HG02885 (cell line): ENCODE measurements at regions not wholly inside any gene's neighbourhood (a gene's known extent, or its start where the extent isn't known, plus 50 kb on each side); places are given as distances from the start of the nearest gene placed in this dataset.
A peak's percentile ranks its signal among the peaks of the same experiment; 100 is the strongest.

Experiments
- ATAC-seq: cut with Tn5 transposase; IDR thresholded peaks from one replicate; pipeline ENCODE4 v1.9.1; 2021; ENCODE audit warnings: mild to moderate bottlenecking; ENCODE audit not compliant: unreplicated experiment, poor library complexity

DNA sequence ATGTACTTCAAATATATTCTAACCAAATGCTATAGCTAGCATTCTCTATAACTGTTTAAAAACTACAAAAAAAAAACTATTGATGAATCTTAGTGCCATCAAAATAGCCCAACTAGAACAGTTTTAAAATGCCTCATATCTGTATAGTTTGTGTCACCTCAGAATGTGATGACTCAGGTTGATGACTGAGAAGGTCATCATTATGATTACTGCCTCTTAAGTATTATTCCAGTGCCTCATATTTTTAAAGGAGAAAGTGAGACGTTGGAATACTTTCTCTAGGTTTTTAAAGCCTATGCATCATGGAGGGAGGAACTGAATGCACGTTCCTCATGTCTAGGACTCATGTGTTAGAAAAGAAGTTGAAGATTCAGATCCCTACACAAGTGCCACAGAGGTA lies 88.2 kb downstream of the TMA16 start:
- no peak for ATAC-seq

DNA sequence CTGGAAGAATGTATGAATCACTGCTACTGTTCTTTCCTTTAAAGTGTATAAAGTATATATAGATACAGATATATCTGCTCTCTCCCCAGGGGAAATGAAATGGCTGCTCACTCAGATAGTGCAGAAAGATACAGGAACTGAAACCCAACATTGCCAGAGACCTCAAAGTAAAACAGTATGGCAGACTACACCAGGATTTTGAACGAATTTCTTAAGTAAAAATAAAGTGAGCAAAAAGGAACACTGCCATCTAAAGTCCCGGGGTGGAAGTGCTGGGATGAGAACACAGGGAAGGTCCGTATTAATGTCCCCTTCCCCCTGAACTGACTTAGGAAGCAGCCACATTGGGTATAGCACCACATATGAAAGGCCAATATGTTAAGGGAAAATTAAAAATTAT lies 93.4 kb downstream of the TMA16 start:
- ATAC-seq = peak; percentile 63

DNA sequence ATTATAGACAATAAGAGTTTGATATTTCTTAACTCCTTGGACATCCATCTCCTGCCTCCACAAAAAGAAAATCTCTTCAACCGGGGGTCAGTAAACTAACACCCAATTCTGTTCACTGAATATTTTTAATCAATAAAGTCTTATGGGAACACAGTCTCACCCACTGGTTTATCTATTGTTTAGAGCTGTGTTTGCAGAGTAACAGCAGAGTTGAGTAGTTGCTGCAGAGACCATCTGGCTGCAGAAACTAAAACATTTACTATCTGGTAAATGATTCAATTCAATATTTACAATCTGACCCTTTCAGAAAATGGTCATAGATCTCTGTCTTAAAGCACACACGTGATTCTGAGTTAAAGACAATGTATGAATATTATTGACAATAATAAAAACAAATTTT lies 94.0 kb downstream of the TMA16 start:
- ATAC-seq = no peak

DNA sequence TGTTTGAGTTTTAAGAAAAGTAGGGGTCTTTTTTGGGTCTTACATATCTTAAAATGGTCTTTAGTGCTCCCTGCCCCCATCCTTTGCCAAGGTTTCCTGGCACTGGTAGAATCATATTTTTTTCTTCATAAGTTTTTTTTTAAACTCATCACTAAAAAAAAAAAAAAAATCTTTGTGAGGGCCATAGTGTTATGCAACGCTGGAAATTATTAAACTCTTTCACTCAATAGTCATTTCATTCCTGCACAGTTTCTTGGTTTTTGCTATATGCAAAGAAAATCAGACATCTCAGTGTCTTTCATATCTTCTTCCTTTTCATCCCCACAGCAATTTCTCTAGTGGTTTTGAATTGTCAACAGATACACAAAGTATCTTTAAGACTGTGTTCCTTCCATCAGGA lies 95.6 kb downstream of the TMA16 start:
- ATAC-seq = peak; percentile 36

DNA sequence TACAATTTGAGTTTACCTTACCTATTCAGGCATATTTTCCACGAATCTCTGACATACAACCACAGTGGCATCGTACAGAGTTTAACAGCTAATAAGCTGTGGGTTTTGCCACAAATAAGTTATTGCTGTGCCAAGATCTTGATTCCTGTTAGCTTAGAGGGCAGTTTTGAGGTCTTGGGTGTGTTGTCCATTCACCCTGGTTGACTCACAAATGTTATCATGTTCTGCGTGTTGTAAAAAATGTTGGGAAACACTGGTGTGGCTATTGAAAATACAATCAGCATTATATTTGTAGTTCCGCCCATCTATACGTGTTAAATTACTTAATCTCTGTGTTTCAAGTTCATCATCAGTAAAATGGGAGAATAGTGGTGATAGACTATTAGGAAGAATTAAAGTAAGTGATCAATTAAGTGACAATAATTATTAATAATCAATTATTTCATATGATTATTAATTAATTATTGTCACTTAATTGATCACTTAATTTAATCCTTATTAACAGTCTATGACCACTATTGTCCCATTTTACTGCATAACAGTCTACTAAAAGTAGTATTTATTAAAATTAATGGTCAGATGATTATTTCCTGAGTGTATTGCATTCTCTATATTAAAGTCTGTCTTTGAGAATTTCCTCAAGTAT lies 96.3 kb downstream of the TMA16 start:
- ATAC-seq = no peak

DNA sequence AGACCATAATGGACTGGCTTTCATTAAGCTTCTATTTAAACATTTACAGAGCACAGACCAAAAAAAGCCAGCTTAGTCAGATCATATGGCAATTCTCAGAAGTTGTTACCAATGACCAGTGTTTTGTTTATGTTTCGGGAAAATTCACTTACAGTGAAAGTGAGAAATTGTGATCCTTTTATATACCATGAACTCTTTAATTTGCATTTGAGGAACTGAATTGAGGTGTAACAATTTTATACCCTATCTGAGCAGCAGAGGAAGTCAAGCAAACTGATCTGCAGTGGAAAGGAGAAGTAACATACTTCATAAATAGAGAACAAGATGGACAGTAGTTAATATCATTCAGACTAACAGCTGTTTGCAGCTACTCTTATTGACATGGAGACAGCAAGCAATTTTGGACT lies 97.1 kb downstream of the TMA16 start:
- ATAC-seq = peak; percentile 82

DNA sequence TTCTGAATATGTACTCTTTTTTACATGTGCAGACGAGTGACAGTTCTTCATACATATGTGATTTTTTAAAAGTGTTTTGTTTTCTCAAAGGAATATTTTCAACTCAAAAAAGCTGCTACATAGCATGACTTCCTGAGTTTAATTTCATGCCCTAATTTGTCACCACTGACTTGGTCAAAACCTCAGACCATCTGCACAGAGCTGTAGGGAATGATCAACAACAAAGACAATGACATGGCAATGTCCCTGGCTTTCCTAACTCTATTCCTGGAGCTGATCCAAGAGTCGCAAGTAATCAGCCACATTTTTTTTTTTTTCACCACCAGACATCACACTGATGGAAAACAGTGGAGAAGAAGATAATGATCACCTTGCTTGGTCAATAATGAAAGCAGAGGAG lies 97.7 kb downstream of the TMA16 start:
- ATAC-seq = no peak

DNA sequence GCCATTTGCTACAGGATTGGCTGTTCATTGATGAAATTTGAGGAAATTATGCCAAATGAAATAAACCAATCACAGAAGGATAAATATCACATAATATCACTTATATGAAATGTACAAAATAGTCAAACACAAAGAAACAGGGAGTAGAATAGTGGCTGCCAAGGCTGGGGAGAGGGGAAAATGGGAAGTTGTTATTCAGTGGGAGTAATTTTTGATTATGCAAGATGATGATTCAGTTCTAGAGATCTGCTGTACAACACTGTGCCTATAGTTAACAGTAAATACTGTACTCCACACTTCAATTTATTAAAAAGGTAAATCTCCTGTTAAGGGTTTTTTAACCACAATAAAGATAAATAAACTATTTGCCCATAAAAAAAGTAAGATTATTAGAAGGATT lies 101.1 kb downstream of the TMA16 start:
- ATAC-seq = no peak

DNA sequence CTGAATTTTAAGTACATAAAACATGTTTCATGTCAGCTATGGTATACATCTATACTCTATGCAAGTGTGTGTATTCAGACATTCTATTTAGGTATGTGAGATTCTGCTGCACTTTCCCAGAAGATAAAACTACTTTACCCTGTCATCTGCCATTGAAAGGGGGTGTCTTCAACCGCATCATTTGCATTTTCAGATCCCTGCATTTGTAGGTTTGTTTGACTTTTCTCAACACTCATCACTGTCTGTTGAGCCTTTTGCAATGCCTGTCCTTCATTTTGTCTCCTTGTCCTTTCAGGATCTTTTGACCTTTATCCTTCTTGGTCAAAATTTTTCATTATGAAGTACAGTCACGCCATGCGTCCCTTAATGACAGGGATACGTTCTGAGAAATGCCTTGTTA lies 103.5 kb downstream of the TMA16 start:
- ATAC-seq = peak; percentile 63

DNA sequence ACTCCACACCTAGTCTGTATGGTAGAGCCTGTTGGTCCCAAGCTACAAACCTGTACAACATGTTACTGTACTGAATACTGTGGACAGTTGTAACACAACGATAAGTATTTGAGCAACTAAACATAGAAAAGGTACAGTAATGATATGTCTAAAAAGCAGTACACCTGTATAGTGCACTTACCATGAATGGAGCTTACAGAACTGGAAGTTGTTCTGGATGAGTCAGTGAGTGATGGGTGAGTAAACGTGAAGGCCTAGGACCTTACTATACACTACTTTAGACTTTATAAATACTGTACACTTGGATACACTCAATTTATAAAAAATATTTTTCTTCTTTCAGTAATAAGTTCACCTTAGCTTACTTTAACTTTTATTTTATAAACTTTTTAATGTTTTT lies 104.0 kb downstream of the TMA16 start:
- ATAC-seq = peak; percentile 29

DNA sequence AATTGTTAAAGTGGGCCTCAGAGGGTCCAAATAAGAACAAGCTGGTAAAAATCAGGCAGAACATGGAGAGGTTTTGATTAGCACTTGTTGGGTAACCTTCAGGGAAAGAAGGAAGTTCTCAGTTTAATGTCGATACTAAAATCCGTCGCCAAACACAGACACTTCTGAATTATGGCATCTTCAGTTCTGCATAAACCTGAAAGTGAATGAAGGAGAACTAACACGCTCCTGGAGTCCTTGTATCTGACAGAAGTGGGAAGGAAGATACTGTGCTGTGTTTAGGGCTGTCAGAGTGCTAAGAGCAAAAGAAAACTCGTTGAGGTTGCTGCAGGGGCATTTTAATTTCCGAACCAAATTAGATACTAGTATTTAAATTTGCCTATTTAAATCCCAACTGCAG lies 106.2 kb downstream of the TMA16 start:
- ATAC-seq = peak; percentile 56

DNA sequence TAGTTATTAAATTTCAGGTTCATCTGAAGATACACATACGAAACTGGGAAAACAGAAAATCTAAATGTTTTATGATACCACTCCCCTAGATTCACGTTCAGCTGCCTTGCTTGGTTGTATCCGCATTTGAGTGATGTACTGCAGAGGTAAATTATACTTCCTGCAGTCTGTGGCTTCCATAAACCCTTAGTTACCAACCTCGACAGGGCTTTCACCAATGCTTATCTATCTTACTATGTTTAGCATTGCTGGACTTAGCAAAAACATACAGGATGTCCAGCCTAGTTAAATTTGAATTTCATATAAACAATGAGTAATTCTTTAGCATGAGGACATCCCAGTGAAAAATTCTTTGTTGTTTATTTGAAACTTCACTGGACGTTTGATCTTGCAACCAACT lies 108.8 kb downstream of the TMA16 start:
- no peak for ATAC-seq

DNA sequence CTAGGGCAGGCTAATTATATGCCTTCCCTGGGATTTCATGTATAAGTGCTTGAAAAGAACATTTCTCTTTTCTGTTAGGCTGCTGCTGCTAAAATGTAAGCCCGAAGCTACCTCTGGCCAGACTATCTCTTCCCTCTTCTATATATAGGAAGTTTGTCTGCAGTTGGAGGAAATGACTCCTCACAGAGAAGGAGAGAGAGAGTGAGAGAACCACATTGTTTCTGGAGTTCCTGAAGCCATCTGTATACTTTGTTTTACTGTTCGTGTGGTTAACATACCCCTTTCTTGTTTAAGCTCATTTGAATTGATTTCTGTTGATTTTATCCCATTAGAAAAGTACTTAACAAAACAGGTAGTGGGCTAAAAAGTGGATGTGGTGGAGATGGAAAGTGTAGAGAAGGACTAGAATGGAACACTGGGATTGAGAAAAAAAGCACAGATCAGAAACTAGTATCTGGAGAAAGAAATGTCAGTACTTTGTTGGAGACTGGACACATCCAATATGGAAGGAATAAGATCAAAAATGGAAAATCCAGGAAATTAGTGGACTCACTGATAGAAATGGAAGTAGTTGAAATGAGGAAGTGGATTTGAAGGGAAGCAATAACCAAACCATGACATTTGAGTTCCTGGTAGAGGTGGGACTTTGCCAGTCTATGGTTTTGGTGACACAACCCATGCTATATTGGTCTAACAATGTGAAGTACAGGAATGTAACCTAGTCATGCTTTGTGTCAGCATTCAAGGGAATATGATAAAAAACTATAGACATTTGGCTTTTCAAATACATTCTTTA lies 112.6 kb downstream of the TMA16 start:
- ATAC-seq = peak; percentile 28

DNA sequence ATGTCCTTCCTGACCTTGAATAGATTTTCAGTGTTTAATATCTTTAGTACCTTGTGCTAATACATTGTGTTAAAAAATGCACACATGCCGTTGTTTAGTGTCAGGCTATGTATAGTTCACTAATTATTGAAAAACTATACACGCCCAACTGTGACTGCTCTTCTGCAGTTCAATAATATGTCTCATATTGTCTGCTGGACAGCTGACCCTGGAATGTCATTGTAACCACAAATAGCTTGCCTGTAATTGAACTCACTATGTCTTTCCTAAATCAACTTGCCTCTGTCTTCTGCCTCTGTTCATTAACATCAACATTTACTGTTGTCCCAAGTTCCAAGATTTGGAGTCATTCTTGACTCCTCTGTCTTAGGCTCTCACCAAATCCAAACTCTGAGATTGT lies 114.5 kb downstream of the TMA16 start:
- ATAC-seq = no peak

DNA sequence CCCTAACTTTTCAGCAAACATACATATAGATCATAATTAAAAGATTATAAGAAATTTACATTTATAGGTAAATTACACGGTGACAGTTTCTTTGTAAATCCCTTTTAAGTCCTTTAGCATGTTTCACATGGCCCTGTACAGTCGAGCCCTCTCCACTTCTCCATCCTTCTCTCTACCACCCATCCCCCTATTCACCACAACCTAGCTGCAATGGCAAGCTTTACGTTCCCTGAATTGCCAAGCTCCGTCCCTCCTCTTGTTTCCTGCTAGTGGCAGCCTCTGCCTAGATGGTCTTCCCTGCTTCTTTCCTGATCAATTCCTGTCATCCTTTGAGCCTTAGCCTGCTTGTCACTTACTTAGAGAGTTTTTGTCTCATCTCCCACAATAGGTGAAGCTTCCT lies 116.2 kb downstream of the TMA16 start:
- no peak for ATAC-seq

DNA sequence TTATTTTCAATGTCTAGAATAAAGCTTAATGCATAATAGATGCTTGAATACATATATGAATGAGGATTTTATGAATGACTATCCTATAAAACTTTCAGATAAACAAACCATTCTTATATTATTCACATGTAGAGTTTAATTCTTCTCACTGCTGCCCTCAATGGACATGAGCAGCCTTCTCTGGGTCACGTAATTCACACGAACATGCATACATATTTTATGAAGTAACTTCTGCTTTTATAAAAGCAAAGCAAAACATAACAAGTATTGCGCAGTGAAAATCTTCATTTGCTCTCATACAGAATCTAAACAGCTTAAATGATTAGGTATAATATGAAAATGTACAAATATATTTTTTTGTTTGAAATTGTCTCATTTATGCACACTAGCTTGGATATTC lies 116.7 kb downstream of the TMA16 start:
- peak; percentile 27 for ATAC-seq

DNA sequence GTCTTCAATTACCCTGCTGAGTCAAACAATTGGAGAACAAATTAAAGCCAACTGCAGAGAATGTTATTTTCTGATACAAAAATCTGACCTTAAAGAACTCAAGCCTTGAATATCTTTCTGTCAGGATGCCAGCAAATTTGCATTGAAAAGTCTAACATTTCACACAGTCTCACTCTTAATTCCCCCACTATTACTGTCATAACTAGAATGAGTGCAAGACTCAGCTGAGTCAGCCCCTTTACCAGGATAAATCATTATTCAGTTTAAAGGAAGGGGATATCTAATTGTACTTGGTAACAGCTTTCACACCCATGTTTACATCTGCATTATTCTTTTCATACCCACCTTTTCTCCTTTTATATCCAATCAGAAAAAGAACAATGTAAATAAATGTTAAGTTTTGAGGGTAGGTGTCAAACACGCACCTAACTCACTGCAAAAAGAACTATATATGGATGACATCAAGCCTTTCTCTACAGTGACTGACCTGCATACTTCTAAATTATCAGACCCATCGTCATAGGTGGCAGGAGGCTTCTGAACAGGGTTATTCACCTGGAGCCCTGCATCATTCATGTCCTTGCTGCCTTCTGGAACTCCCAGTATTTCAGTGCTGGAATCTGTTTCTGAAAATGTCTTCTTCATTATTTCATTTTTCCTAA lies 117.4 kb downstream of the TMA16 start:
- peak; percentile 74 for ATAC-seq

DNA sequence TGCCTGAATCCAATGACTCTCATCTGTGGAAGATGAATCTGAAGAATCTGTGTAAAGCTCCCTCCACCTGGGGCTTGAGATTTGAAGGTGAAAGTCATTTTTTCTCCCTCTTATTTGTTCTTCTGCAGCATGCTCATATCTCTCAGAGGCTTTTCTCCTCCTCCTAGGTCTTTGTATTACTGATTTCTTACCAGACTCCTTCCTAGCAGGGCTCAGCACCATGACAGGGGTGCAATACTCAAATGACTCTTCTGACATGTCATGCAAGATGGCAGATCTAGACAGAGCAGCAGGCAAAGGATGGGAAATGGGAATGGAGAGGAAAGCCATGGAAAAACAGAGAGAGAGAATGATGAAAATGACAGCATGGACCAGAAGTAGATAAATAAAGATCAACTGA lies 118.3 kb downstream of the TMA16 start:
- ATAC-seq = no peak

DNA sequence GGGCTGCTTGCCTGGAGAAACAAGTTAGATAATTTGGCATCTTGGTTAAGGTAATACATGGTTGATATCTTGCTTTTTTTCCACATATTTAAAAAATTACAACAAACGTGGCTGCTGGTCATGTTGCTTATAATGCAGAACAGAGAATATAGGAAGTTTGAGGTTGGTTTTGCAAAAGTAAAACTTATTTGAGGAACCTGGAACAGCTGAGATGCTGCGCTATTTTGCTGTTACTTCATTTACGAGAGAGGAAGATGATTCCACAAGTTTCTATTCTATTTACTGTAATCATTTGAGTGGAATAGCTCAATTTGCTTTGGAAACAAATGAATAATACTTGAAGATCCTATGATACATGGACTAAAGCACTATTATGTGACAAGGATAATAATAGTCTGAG lies 118.9 kb downstream of the TMA16 start:
- ATAC-seq = no peak

DNA sequence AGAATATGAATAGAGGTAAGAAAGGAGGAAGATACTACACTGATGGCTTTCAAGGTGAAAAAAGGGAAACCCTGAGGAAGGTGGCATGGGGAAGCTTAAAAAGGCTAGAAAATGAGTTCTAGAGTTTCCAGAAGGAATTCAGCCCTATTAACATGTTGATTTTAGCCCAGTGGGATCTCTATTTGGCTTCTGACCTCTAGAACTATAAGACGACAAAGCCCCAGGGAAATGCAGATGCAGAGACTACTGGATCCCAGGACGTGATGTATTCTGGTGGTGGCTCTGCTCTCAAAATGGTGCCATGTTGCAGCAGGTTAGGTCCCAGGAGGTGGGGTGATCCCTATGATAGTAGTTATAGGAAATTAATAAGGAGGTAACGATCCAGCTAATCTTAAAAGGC lies 120.4 kb downstream of the TMA16 start:
- no peak for ATAC-seq

DNA sequence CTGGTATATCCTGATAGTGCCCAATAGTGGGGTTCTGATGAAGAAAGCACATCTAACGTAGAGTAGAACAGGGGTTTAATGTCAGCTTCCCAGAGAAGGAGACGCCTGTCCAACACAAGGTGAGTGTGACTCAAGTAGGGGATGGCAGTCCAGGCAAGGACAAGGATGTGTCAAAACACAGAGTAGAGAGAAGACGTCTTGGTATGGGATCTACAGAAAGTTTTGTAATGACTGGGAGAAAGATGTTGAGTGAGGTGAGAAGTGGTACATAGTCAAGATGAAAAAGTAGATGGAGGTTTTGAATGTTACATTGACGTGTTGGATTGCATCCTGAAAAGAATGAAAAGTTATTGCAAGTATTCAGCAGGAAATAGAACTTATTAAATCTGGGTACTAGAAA lies 124.4 kb downstream of the TMA16 start:
- no peak for ATAC-seq

DNA sequence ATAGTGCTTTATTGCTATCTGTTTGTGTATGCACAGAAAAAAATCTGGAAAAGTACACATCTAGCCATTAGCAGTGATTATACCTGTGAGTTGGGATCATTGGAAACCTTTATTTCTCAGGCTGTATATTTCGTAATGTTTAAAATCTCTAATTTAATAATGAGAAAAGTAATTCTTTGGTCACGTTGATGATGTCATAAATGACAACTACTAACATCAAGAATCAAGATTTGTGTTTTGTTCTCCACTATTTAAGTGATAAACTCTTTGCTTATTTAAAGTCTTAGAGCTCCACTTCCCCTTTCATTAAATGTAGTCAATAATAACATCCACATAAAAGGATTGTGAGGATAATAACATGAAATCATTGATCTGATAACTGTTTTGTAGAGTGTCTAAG lies 126.2 kb downstream of the TMA16 start:
- no peak for ATAC-seq
